ENCODE measurements at regions not wholly inside any gene's neighbourhood (a gene's known extent, or its start where the extent isn't known, plus 50 kb on each side); places are given as distances from the start of the nearest gene placed in this dataset.

GRCh38 chr12:126342866-126343265 is 1277.6 kb downstream of the AACS start:
- no peak for DNase-seq

GRCh38 chr12:126343321-126343720 is 1278.1 kb downstream of the AACS start:
- no peak for DNase-seq

- DNase-seq = no peak
Observed at GRCh38 chr12:126346087-126346486, 1280.9 kb downstream of the AACS start.

- no peak for DNase-seq
Observed at GRCh38 chr12:126347421-126347820, 1282.2 kb downstream of the AACS start.

GRCh38 chr12:126349383-126349782 is 1284.1 kb downstream of the AACS start:
- no peak for DNase-seq

- DNase-seq = no peak
Observed at GRCh38 chr12:126353604-126354003, 1288.4 kb downstream of the AACS start.

GRCh38 chr12:126354633-126355032 is 1289.4 kb downstream of the AACS start:
- DNase-seq = no peak

- no peak for DNase-seq
Observed at GRCh38 chr12:126355346-126355745, 1290.1 kb downstream of the AACS start.

GRCh38 chr12:126358806-126359205 is 1293.6 kb downstream of the AACS start:
- DNase-seq = no peak

- no peak for DNase-seq
Observed at GRCh38 chr12:126359216-126359615, 1294.0 kb downstream of the AACS start.

- DNase-seq = no peak
Observed at GRCh38 chr12:126361804-126362203, 1296.6 kb downstream of the AACS start.

- DNase-seq = no peak
Observed at GRCh38 chr12:126362493-126362892, 1297.3 kb downstream of the AACS start.

GRCh38 chr12:126362964-126363363 is 1297.7 kb downstream of the AACS start:
- DNase-seq = no peak

GRCh38 chr12:126369487-126370463 is 1304.5 kb downstream of the AACS start:
- no peak for DNase-seq

- no peak for DNase-seq
Observed at GRCh38 chr12:126383506-126383905, 1318.3 kb downstream of the AACS start.

GRCh38 chr12:126384026-126384564 is 1318.9 kb downstream of the AACS start:
- DNase-seq = no peak

- DNase-seq = no peak
Observed at GRCh38 chr12:126385785-126386184, 1320.5 kb downstream of the AACS start.

- no peak for DNase-seq
Observed at GRCh38 chr12:126389220-126389841, 1324.1 kb downstream of the AACS start.

GRCh38 chr12:126389961-126390360 is 1324.7 kb downstream of the AACS start:
- DNase-seq = no peak

- DNase-seq = no peak
Observed at GRCh38 chr12:126390969-126391566, 1325.8 kb downstream of the AACS start.

- no peak for DNase-seq
Observed at GRCh38 chr12:126396536-126396935, 1331.3 kb downstream of the AACS start.

- peak; percentile 29 for DNase-seq
Observed at GRCh38 chr12:126397071-126397581, 1331.9 kb downstream of the AACS start.

GRCh38 chr12:126397660-126398059 is 1332.4 kb downstream of the AACS start:
- DNase-seq = no peak

Data from midbrain (tissue), 1 donor.